K562 (cell line): ENCODE measurements at regions not wholly inside any gene's neighbourhood (a gene's known extent, or its start where the extent isn't known, plus 50 kb on each side); places are given as distances from the start of the nearest gene placed in this dataset.

ENCODE experiments used
- ATAC-seq: fragments of 200-7000 bp; cut with Tn5 transposase; 3 replicates; pipeline ENCODE4 v1.9.1; 2020; ENCODE audit warnings: moderate library complexity
- BruUV-seq: library from RNA; stranded (reverse); fragments of 400-500 nt; replicated peaks from 2 replicates; lab custom pipeline; 2021; lab: Mats Ljungman, UMichigan
- CTCF ChIA-PET: fragments of 300-600 bp; formaldehyde crosslinking; extraction: SDS; loops from one replicate; lab custom pipeline; 2021; ENCODE audit warnings: low intra/inter-chr PET ratio; lab: Yijun Ruan, JAX
- POLR2A ChIA-PET: fragments of 300-600, 350-650 bp; sonication (Branson Sonifier 250); formaldehyde crosslinking; extraction: SDS; loops from one replicate; lab custom pipeline; 2021; ENCODE audit warnings: antibody characterized with exemption, inconsistent platforms; lab: Yijun Ruan, JAX
- DNase-seq, 4 experiments: peaks; one replicate each; pipeline versions ENCODE4 v3.0.0 to v3.0.0-alpha.2; 2011 to 2018; ENCODE audit warnings: low spot score in 3 of 4, mixed read lengths in 3 of 4; ENCODE audit errors: extremely low read depth in 1 of 4
- FAIRE-seq: peaks from 2 replicates; lab custom pipeline; 2011; peaks lifted over from hg19 to GRCh38; lab: Jason Lieb, UNC
- H2AFZ ChIP-seq: 2 replicates; pipeline ENCODE4 v1.6.0; 2011; ENCODE audit warnings: low read depth, low read length, control low read depth, inconsistent platforms
- H3K27ac ChIP-seq: fragments of 200-600 bp; 3 replicates; pipeline ENCODE4 v1.8.0; 2011; ENCODE audit warnings: low read depth, mild to moderate bottlenecking, control low read depth, inconsistent platforms, low read length, moderate library complexity, mixed read lengths; ENCODE audit errors: extremely low read depth
- H3K27me3 ChIP-seq, 2 experiments: fragments of 300-600 bp in 1 of 2; 2 replicates in 1 of 2; 3 replicates in 1 of 2; pipeline versions ENCODE4 v1.6.0 to v1.8.0; 2011; ENCODE audit warnings: inconsistent platforms in 2 of 2, low read length in 2 of 2, mild to moderate bottlenecking in 1 of 2, mixed read lengths in 1 of 2, moderate library complexity in 1 of 2; ENCODE audit not compliant: control insufficient read depth in 2 of 2, insufficient read depth in 2 of 2
- H3K36me3 ChIP-seq: fragments of 300-600 bp; 3 replicates; pipeline ENCODE4 v1.8.0; 2011; ENCODE audit warnings: mild to moderate bottlenecking, low read length, inconsistent platforms; ENCODE audit not compliant: control insufficient read depth, insufficient read depth
- H3K4me1 ChIP-seq, 2 experiments: fragments of 200-600 bp in 1 of 2; replicated peaks in 1 of 2; 2 replicates in 1 of 2; 3 replicates in 1 of 2; pipeline versions ENCODE4 v1.5.1 to v1.8.0; 2011; ENCODE audit warnings: inconsistent platforms in 2 of 2, low read length in 2 of 2, mild to moderate bottlenecking in 1 of 2, mixed read lengths in 1 of 2, moderate library complexity in 1 of 2; ENCODE audit not compliant: control insufficient read depth in 2 of 2, insufficient read depth in 2 of 2
- H3K4me2 ChIP-seq: 2 replicates; pipeline ENCODE4 v1.6.1; 2011; ENCODE audit warnings: low read length, control low read depth, inconsistent platforms, mixed read lengths; ENCODE audit not compliant: insufficient read depth
- H3K4me3 ChIP-seq: fragments of 200-600 bp; sonication (generic), shearing (Covaris generic); 2 replicates; pipeline ENCODE4 v1.5.1; 2016; ENCODE audit warnings: control low read depth, inconsistent platforms
- H3K79me2 ChIP-seq: fragments of 200-600 bp; 3 replicates; pipeline ENCODE4 v1.8.0; 2011; ENCODE audit warnings: low read length, inconsistent platforms; ENCODE audit not compliant: control insufficient read depth, insufficient read depth
- H3K9ac ChIP-seq, 2 experiments: 2 replicates each; pipeline versions ENCODE4 v1.6.0 to v1.6.1; 2011; ENCODE audit warnings: low read depth in 2 of 2, low read length in 2 of 2, control low read depth in 1 of 2, inconsistent platforms in 1 of 2, mild to moderate bottlenecking in 1 of 2, mixed read lengths in 1 of 2; ENCODE audit not compliant: insufficient read depth in 1 of 2
- H3K9me1 ChIP-seq: one replicate; pipeline ENCODE4 v1.6.0; 2011; ENCODE audit warnings: inconsistent platforms, mild to moderate bottlenecking, low read length, moderate library complexity; ENCODE audit not compliant: control insufficient read depth, insufficient read depth
- H3K9me3 ChIP-seq: replicated peaks from 2 replicates; pipeline ENCODE4 v1.5.1; 2011; ENCODE audit warnings: low read depth, low read length, inconsistent platforms; ENCODE audit not compliant: control insufficient read depth, insufficient read depth
- H4K20me1 ChIP-seq: replicated peaks from 2 replicates; pipeline ENCODE4 v1.6.1; 2011; ENCODE audit warnings: low read length, inconsistent platforms, mixed read lengths; ENCODE audit not compliant: control insufficient read depth, insufficient read depth
- CEBPG ChIP-seq, 3 experiments: fragments of 200-800 bp in 1 of 3; sonication (Bioruptor generic) in 1 of 3; sonication (generic) in 1 of 3; formaldehyde crosslinking in 1 of 3; IDR thresholded peaks in 2 of 3; conservative IDR thresholded peaks in 1 of 3; 2 replicates each; pipeline versions ENCODE4 v1.6.1 to v1.8.0; 2016 to 2022; ENCODE audit warnings: missing compliant biosample characterization in 2 of 3, missing genetic modification characterization in 2 of 3, mild to moderate bottlenecking in 1 of 3, missing genetic modification reagents in 1 of 3
- CSDE1 ChIP-seq, 2 experiments: fragments of 450-650 bp; IDR thresholded peaks; 2 replicates each; pipeline ENCODE4 v1.6.1; 2016; ENCODE audit warnings: mild to moderate bottlenecking in 1 of 2
- EP400 ChIP-seq: fragments of 450-650 bp; IDR thresholded peaks from 2 replicates; pipeline ENCODE4 v1.6.1; 2017; ENCODE audit warnings: antibody characterized with exemption, mild to moderate bottlenecking, moderate library complexity
- HDAC8 ChIP-seq: fragments of 450-650 bp; IDR thresholded peaks from 2 replicates; pipeline ENCODE4 v1.6.1; 2016; ENCODE audit warnings: mild to moderate bottlenecking, missing genetic modification characterization, moderate library complexity, missing compliant biosample characterization
- ILK ChIP-seq: fragments of 450-650 bp; IDR thresholded peaks from 2 replicates; pipeline ENCODE4 v1.6.1; 2016; ENCODE audit warnings: missing genetic modification characterization, low read depth, mild to moderate bottlenecking, missing compliant biosample characterization, moderate library complexity, borderline replicate concordance
- RAD21 ChIP-seq, 2 experiments: fragments of 250-450 bp in 1 of 2; fragments of 450-650 bp in 1 of 2; sonication (Bioruptor Pico) in 1 of 2; formaldehyde crosslinking in 1 of 2; IDR thresholded peaks in 1 of 2; conservative IDR thresholded peaks in 1 of 2; 2 replicates each; pipeline versions ENCODE4 v1.4.0 to v1.8.0; 2020 to 2022; ENCODE audit warnings: mild to moderate bottlenecking in 2 of 2, moderate library complexity in 1 of 2
- SMARCA4 ChIP-seq: fragments of 450-650 bp; IDR thresholded peaks from 2 replicates; pipeline ENCODE4 v1.6.1; 2016
- TCFL5 ChIP-seq: fragments of 250-450 bp; sonication (Bioruptor Pico); conservative IDR thresholded peaks from 2 replicates; pipeline ENCODE4 v1.6.1; 2021; ENCODE audit warnings: mild to moderate bottlenecking, moderate library complexity, matching md5 sums
- WGBS: fragments of 100-300 bp; shearing (Covaris generic); methylation state at CpG from one replicate; pipeline ENCODE4 v1.1.6; 2016; ENCODE audit warnings: low coverage, mixed read lengths; ENCODE audit not compliant: insufficient coverage; ENCODE audit errors: missing lambda C conversion rate; 5-methylcytosine and 5-hydroxymethylcytosine counted together
- in situ Hi-C: fragments of 300-500 bp; cut with MboI; formaldehyde crosslinking; loops from 4 replicates; pipeline ENCODE4 v1.15.0; 2018; ENCODE audit warnings: inconsistent platforms, mixed read lengths
- intact Hi-C: fragments of 100-400 bp; cut with micrococcal nuclease; formaldehyde crosslinking; loops from 2 replicates; pipeline ENCODE4 v1.14.2; 2022
- TF ChIP-seq, protein P1 (sequence below): sonication (generic); formaldehyde crosslinking; IDR thresholded peaks from 2 replicates; pipeline ENCODE4 v1.5.0; 2020; ENCODE audit warnings: missing genetic modification reagents
- TF ChIP-seq, protein P2 (sequence below), 2 experiments: fragments of 450-650 bp; IDR thresholded peaks; 2 replicates each; pipeline ENCODE4 v1.6.1; 2016; ENCODE audit warnings: mild to moderate bottlenecking in 2 of 2, borderline replicate concordance in 1 of 2, low read depth in 1 of 2, moderate library complexity in 1 of 2
- TF ChIP-seq, protein P3 (sequence below): sonication (generic); formaldehyde crosslinking; IDR thresholded peaks from 2 replicates; pipeline ENCODE4 v1.4.0; 2020; ENCODE audit warnings: mild to moderate bottlenecking, missing genetic modification reagents

DNA sequence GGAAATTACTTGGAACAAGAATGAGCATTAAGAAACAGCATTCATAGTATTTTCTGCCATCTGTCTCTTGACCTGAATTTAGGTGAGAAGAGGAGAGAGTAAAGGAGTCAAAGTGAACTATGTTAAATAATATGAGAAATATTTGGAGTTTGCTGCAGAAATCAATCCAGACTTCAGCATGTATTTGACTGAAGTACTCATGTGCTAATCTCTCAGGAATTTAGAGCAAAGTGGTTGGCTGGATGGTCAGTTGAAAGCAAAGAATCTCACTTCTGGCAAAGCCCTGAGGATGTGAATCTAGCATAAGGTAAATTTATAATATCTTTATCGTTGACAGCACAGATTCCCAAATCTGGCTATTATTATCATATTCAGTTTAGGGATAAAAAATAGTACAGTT, 394.3 kb downstream of the PCDH17 start:
- no peak overlapping the region for H3K9ac ChIP-seq
- H3K36me3 ChIP-seq, result no peaks in the 10 kb centered on the region
- H3K4me3 ChIP-seq, result no peak overlapping the region
- DNase-seq, result no peak
- ChIA-PET CTCF (no interaction called here), POLR2A (no interaction called here)
- H3K4me1 ChIP-seq, result no peaks in the 10 kb centered on the region
- H3K27me3 ChIP-seq, result no peaks in the 10 kb centered on the region
- no peaks in the 10 kb centered on the region for H4K20me1 ChIP-seq
- ATAC-seq, result no peak
- no peak overlapping the region for H3K4me2 ChIP-seq
- 0% methylated on average over 1 of the region's 1 CpG for WGBS
- no TSS peak for BruUV-seq
- H3K27ac ChIP-seq, result no peak overlapping the region
- no peaks in the 10 kb centered on the region for H3K9me1 ChIP-seq
- H2AFZ ChIP-seq, result no peak overlapping the region
- no peaks in the 10 kb centered on the region for H3K9me3 ChIP-seq
- no peak for FAIRE-seq
- intact Hi-C loops, result no loop called here
- H3K79me2 ChIP-seq, result no peaks in the 10 kb centered on the region
- in situ Hi-C loops, result no loop called here
- TF ChIP-seq CEBPG (CRISPR knock-in tag; IDR thresholded peaks at IDR 0.05) (no peak), CEBPG (tag; conservative IDR thresholded peaks at IDR 0.05 in 1 of 2, IDR thresholded peaks at IDR 0.05 in 1 of 2) (no peak), RAD21 (CRISPR knock-in tag; conservative IDR thresholded peaks at IDR 0.05 in 1 of 2, IDR thresholded peaks at IDR 0.05 in 1 of 2) (no peak), SMARCA4 (no peak), EP400 (no peak), TCFL5 (CRISPR knock-in tag) (no peak), HDAC8 (tag) (no peak), ILK (tag) (no peak), CSDE1 (IDR thresholded peaks at IDR 0.05) (no peak)
- TF ChIP-seq, protein P1, sequence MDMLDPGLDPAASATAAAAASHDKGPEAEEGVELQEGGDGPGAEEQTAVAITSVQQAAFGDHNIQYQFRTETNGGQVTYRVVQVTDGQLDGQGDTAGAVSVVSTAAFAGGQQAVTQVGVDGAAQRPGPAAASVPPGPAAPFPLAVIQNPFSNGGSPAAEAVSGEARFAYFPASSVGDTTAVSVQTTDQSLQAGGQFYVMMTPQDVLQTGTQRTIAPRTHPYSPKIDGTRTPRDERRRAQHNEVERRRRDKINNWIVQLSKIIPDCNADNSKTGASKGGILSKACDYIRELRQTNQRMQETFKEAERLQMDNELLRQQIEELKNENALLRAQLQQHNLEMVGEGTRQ, result no peak
- TF ChIP-seq, protein P2, sequence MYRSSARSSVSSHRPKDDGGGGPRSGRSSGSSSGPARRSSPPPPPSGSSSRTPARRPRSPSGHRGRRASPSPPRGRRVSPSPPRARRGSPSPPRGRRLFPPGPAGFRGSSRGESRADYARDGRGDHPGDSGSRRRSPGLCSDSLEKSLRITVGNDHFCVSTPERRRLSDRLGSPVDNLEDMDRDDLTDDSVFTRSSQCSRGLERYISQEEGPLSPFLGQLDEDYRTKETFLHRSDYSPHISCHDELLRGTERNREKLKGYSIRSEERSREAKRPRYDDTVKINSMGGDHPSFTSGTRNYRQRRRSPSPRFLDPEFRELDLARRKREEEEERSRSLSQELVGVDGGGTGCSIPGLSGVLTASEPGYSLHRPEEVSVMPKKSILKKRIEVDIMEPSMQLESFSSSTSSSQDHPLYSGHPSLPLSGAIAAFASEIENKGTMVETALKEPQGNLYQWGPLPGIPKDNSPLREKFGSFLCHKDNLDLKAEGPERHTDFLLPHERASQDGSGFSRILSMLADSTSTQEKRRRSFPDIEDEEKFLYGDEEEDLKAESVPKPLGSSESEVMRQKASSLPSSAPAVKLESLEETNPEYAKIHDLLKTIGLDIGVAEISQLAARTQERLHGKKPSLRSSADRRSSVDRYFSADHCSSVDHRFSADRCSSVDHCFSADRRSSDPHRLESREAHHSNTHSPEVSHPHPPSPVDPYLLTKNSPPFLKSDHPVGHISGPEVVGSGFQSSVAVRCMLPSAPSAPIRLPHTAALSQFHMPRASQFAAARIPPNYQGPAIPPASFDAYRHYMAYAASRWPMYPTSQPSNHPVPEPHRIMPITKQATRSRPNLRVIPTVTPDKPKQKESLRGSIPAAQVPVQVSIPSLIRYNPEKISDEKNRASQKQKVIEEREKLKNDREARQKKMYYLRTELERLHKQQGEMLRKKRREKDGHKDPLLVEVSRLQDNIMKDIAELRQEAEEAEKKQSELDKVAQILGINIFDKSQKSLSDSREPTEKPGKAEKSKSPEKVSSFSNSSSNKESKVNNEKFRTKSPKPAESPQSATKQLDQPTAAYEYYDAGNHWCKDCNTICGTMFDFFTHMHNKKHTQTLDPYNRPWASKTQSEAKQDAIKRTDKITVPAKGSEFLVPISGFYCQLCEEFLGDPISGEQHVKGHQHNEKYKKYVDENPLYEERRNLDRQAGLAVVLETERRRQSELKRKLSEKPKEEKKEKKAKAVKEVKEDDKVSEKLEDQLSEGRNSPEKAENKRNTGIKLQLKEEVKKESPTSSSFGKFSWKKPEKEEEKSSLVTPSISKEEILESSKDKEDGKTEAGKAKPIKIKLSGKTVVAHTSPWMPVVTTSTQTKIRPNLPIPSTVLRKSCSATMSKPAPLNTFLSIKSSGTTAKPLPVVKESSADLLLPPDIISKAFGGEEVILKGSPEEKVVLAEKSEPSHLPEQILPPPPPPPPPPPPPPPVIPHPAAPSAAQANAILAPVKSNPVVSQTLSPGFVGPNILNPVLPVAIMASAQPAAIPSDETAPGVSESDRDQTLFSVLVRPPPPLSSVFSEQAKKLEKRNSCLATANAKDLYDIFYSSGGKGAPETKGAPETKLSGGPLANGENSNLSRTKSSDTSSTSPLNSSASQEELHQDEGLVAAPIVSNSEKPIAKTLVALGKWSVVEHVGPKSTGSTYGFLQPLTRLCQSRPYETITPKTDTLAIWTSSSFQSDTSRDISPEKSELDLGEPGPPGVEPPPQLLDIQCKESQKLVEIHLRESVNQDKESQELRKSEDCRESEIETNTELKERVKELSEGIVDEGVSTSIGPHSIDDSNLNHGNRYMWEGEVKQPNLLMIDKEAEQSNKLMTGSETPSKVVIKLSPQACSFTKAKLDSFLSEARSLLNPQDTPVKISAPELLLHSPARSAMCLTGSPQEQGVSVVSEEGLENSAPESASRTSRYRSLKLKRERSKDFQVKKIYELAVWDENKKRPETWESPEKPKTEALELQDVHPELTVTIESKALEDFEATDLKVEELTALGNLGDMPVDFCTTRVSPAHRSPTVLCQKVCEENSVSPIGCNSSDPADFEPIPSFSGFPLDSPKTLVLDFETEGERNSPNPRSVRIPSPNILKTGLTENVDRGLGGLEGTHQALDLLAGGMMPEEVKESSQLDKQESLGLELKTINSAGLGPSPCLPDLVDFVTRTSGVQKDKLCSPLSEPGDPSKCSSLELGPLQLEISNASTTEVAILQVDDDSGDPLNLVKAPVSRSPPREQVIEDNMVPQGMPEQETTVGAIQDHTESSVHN (IDR thresholded peaks at IDR 0.05; ENCODE audit: borderline replicate concordance in 1 of 2, low read depth in 1 of 2), result no peak
- TF ChIP-seq, protein P3, sequence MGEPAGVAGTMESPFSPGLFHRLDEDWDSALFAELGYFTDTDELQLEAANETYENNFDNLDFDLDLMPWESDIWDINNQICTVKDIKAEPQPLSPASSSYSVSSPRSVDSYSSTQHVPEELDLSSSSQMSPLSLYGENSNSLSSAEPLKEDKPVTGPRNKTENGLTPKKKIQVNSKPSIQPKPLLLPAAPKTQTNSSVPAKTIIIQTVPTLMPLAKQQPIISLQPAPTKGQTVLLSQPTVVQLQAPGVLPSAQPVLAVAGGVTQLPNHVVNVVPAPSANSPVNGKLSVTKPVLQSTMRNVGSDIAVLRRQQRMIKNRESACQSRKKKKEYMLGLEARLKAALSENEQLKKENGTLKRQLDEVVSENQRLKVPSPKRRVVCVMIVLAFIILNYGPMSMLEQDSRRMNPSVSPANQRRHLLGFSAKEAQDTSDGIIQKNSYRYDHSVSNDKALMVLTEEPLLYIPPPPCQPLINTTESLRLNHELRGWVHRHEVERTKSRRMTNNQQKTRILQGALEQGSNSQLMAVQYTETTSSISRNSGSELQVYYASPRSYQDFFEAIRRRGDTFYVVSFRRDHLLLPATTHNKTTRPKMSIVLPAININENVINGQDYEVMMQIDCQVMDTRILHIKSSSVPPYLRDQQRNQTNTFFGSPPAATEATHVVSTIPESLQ, result no peak
